ENCODE measurements at regions not wholly inside any gene's neighbourhood (a gene's known extent, or its start where the extent isn't known, plus 50 kb on each side); places are given as distances from the start of the nearest gene placed in this dataset.

- TF ChIP-seq ZNF518A (tag by site-specific recombination; conservative IDR thresholded peaks at IDR 0.05; ENCODE audit: low read depth) (no peak), ZNF596 (tag by site-specific recombination; IDR thresholded peaks at IDR 0.05) (no peak), ZBTB1 (tag by site-specific recombination; IDR thresholded peaks at IDR 0.05) (no peak), ZNF549 (tag by site-specific recombination; IDR thresholded peaks at IDR 0.05) (no peak), ZNF768 (tag by site-specific recombination; IDR thresholded peaks at IDR 0.05) (no peak), ZNF221 (tag by site-specific recombination; IDR thresholded peaks at IDR 0.05; ENCODE audit: borderline replicate concordance) (no peak), REPIN1 (tag by site-specific recombination; IDR thresholded peaks at IDR 0.05; ENCODE audit: low read depth) (no peak)
Observed at GRCh38 chr5:152694231-152694630, 289.2 kb upstream of the NMUR2 start (continued).

- ChIA-PET CTCF (interaction anchor here (0.6 kb wide), 1 partner anchor 32 kb away, joined by 3 read pairs; no protein-coding TSS in a partner anchor), POLR2A (no interaction called here)
- no peaks in the 10 kb centered on the region for H3K36me3 ChIP-seq (ENCODE audit: control insufficient read depth in 2 of 2, insufficient read depth in 1 of 2, low read length in 2 of 2)
- no peak overlapping the region for H3K4me3 ChIP-seq (ENCODE audit: low read depth, low read length)
- no peak for TF ChIP-seq ZNF140 (tag by site-specific recombination; IDR thresholded peaks at IDR 0.05)
- TF ChIP-seq ZBTB1 (tag by site-specific recombination; IDR thresholded peaks at IDR 0.05), result no peak
- TF ChIP-seq INSM2 (tag by site-specific recombination; IDR thresholded peaks at IDR 0.05), result no peak
- no peak for TF ChIP-seq ZNF350 (tag by site-specific recombination; IDR thresholded peaks at IDR 0.05)
- TF ChIP-seq ZNF585B (tag by site-specific recombination; IDR thresholded peaks at IDR 0.05), result no peak
- no peak for TF ChIP-seq ZNF629 (tag by site-specific recombination; IDR thresholded peaks at IDR 0.05)
- TF ChIP-seq ZNF132 (tag by site-specific recombination; IDR thresholded peaks at IDR 0.05; ENCODE audit: borderline replicate concordance), result no peak
- no peak for TF ChIP-seq YY2 (tag by site-specific recombination; IDR thresholded peaks at IDR 0.05)
- no peak for TF ChIP-seq HOXD13 (CRISPR knock-in tag; IDR thresholded peaks at IDR 0.05; ENCODE audit: borderline replicate concordance)
- TF ChIP-seq PRDM2 (tag by site-specific recombination; IDR thresholded peaks at IDR 0.05; ENCODE audit: borderline replicate concordance), result no peak
- TF ChIP-seq ZNF639 (tag by site-specific recombination; IDR thresholded peaks at IDR 0.05), result no peak
- TF ChIP-seq ZBTB48 (tag by site-specific recombination; IDR thresholded peaks at IDR 0.05), result no peak
- TF ChIP-seq ZFP41 (tag by site-specific recombination; IDR thresholded peaks at IDR 0.05; ENCODE audit: borderline replicate concordance), result no peak
- TF ChIP-seq SP3 (tag by site-specific recombination; IDR thresholded peaks at IDR 0.05), result no peak
- no peak for TF ChIP-seq ZNF248 (tag by site-specific recombination; IDR thresholded peaks at IDR 0.05)
- no peak for TF ChIP-seq ZNF555 (tag by site-specific recombination; conservative IDR thresholded peaks at IDR 0.05)
- no peak for TF ChIP-seq ZNF654 (tag by site-specific recombination; IDR thresholded peaks at IDR 0.05; ENCODE audit: low read depth)
- no peaks in the 10 kb centered on the region for H3K9me3 ChIP-seq (ENCODE audit: control insufficient read depth, insufficient read depth, low read depth, low read length)
- H3K27ac ChIP-seq (ENCODE audit: extremely low read depth, low read depth, low read length), result no peak overlapping the region
- H3K4me1 ChIP-seq (ENCODE audit: control insufficient read depth, insufficient read depth, low read length), result no peaks in the 10 kb centered on the region
Observed at GRCh38 chr5:152701305-152701949, 296.3 kb upstream of the NMUR2 start.
